Mucosa of stomach (tissue), 1 donor: ENCODE measurements at regions not wholly inside any gene's neighbourhood (a gene's known extent, or its start where the extent isn't known, plus 50 kb on each side); places are given as distances from the start of the nearest gene placed in this dataset.
"Not testable (repeated sequence)": the region's sequence is repeated elsewhere in the genome, so short reads cannot be mapped to it uniquely, and the experiment has no call there.

Experiments
- H3K27me3 ChIP-seq: one replicate; pipeline ENCODE4 v1.7.0; 2013; ENCODE audit warnings: mild to moderate bottlenecking, low read length; ENCODE audit not compliant: control insufficient read depth, insufficient read depth
- H3K36me3 ChIP-seq: one replicate; pipeline ENCODE4 v1.7.0; 2013; ENCODE audit warnings: low read length; ENCODE audit not compliant: control insufficient read depth, insufficient read depth
- H3K4me1 ChIP-seq: one replicate; pipeline ENCODE4 v1.7.0; 2013; ENCODE audit warnings: mild to moderate bottlenecking, low read length; ENCODE audit not compliant: control insufficient read depth, insufficient read depth
- H3K4me3 ChIP-seq: one replicate; pipeline ENCODE4 v1.7.0; 2013; ENCODE audit warnings: low read length
- H3K9ac ChIP-seq: one replicate; pipeline ENCODE4 v1.7.0; 2013; ENCODE audit warnings: mild to moderate bottlenecking, low read length, moderate library complexity
- H3K9me3 ChIP-seq: one replicate; pipeline ENCODE4 v1.7.0; 2013; ENCODE audit warnings: mild to moderate bottlenecking, low read length, moderate library complexity; ENCODE audit not compliant: control insufficient read depth
- donor health status: Pancreatic carcinoma.

GRCh38 chr7:6950231-6950630, 124.2 kb upstream of the CCZ1B start:
- H3K4me1 ChIP-seq, H3K9me3 ChIP-seq, H3K9ac ChIP-seq, H3K36me3 ChIP-seq, H3K27me3 ChIP-seq, H3K4me3 ChIP-seq: not testable (repeated sequence)

GRCh38 chr7:6951553-6951952, 125.5 kb upstream of the CCZ1B start:
- H3K4me1 ChIP-seq, H3K36me3 ChIP-seq, H3K4me3 ChIP-seq: not testable (repeated sequence)

GRCh38 chr7:6953138-6953797, 127.2 kb upstream of the CCZ1B start:
- H3K36me3 ChIP-seq, H3K9me3 ChIP-seq, H3K4me3 ChIP-seq, H3K27me3 ChIP-seq, H3K4me1 ChIP-seq: not testable (repeated sequence)
- peak overlapping the region; percentile 42 for H3K9ac ChIP-seq

More at GRCh38 chr7:6951553-6951952, 125.5 kb upstream of the CCZ1B start:
- H3K9ac ChIP-seq, H3K9me3 ChIP-seq, H3K27me3 ChIP-seq: not testable (repeated sequence)

GRCh38 chr7:6953798-6954181, 127.7 kb upstream of the CCZ1B start:
- H3K27me3 ChIP-seq, H3K4me1 ChIP-seq, H3K9me3 ChIP-seq, H3K36me3 ChIP-seq, H3K4me3 ChIP-seq: not testable (repeated sequence)
- H3K9ac ChIP-seq: peak overlapping the region; percentile 42

GRCh38 chr7:6955385-6955784, 129.3 kb upstream of the CCZ1B start:
- H3K36me3 ChIP-seq, H3K9ac ChIP-seq, H3K4me1 ChIP-seq, H3K9me3 ChIP-seq, H3K27me3 ChIP-seq, H3K4me3 ChIP-seq: not testable (repeated sequence)

- not testable (repeated sequence) for H3K9me3 ChIP-seq, H3K4me1 ChIP-seq, H3K27me3 ChIP-seq, H3K36me3 ChIP-seq, H3K4me3 ChIP-seq, H3K9ac ChIP-seq
Observed at GRCh38 chr7:6955990-6956566, 130.0 kb upstream of the CCZ1B start.

GRCh38 chr7:6958371-6958770, 132.3 kb upstream of the CCZ1B start:
- H3K4me1 ChIP-seq, H3K4me3 ChIP-seq, H3K36me3 ChIP-seq, H3K27me3 ChIP-seq, H3K9ac ChIP-seq, H3K9me3 ChIP-seq: not testable (repeated sequence)

GRCh38 chr7:6959942-6960341, 133.9 kb upstream of the CCZ1B start:
- not testable (repeated sequence) for H3K36me3 ChIP-seq, H3K4me3 ChIP-seq, H3K9ac ChIP-seq, H3K4me1 ChIP-seq, H3K9me3 ChIP-seq, H3K27me3 ChIP-seq

GRCh38 chr7:6962871-6963270, 136.8 kb upstream of the CCZ1B start:
- not testable (repeated sequence) for H3K4me1 ChIP-seq, H3K9ac ChIP-seq, H3K36me3 ChIP-seq, H3K9me3 ChIP-seq, H3K4me3 ChIP-seq, H3K27me3 ChIP-seq

- not testable (repeated sequence) for H3K4me1 ChIP-seq, H3K36me3 ChIP-seq, H3K9me3 ChIP-seq, H3K9ac ChIP-seq, H3K4me3 ChIP-seq, H3K27me3 ChIP-seq
Observed at GRCh38 chr7:6965051-6965450, 139.0 kb upstream of the CCZ1B start.

GRCh38 chr7:6970180-6970579, 144.1 kb upstream of the CCZ1B start:
- not testable (repeated sequence) for H3K27me3 ChIP-seq, H3K4me1 ChIP-seq, H3K9ac ChIP-seq, H3K4me3 ChIP-seq, H3K36me3 ChIP-seq, H3K9me3 ChIP-seq

- H3K4me1 ChIP-seq, H3K4me3 ChIP-seq, H3K9ac ChIP-seq, H3K9me3 ChIP-seq, H3K27me3 ChIP-seq, H3K36me3 ChIP-seq: not testable (repeated sequence)
Observed at GRCh38 chr7:6974876-6975275, 148.8 kb upstream of the CCZ1B start.

GRCh38 chr7:6975346-6975745, 149.3 kb upstream of the CCZ1B start:
- not testable (repeated sequence) for H3K27me3 ChIP-seq, H3K4me1 ChIP-seq, H3K9ac ChIP-seq, H3K36me3 ChIP-seq, H3K4me3 ChIP-seq, H3K9me3 ChIP-seq
